Heart left ventricle (tissue), 16 donors: ENCODE measurements at regions not wholly inside any gene's neighbourhood (a gene's known extent, or its start where the extent isn't known, plus 50 kb on each side); places are given as distances from the start of the nearest gene placed in this dataset.

Experiments used
- ATAC-seq, 4 donors: fragments of 200-7000 bp; cut with Tn5 transposase; one replicate each; pipeline ENCODE4 v1.9.1; 2020 to 2022; ENCODE audit warnings: moderate library complexity in 4 of 4, mild to moderate bottlenecking in 3 of 4, moderate number of reproducible peaks in 1 of 4
- DNase-seq, 5 donors: peaks; one replicate each; pipeline ENCODE4 v3.0.0-alpha.2; 2020
- H3K27ac ChIP-seq, 12 donors: fragments of 200-600 bp; sonication (generic) in 4 of 12; one replicate each; pipeline versions ENCODE4 v1.5.0 to v1.8.0; 2016 to 2022; ENCODE audit warnings: mild to moderate bottlenecking in 2 of 12
- H3K27me3 ChIP-seq, 9 donors: fragments of 200-600 bp; sonication (generic) in 2 of 9; one replicate each; pipeline versions ENCODE4 v1.5.1 to v1.8.0; 2016 to 2022; ENCODE audit warnings: mild to moderate bottlenecking in 3 of 9
- H3K36me3 ChIP-seq, 9 donors: fragments of 200-600 bp; sonication (generic) in 2 of 9; one replicate each; pipeline versions ENCODE4 v1.5.0 to v1.8.0; 2018 to 2022; ENCODE audit warnings: mild to moderate bottlenecking in 2 of 9
- H3K4me1 ChIP-seq, 12 donors: fragments of 200-600 bp; sonication (generic) in 4 of 12; one replicate each; pipeline versions ENCODE4 v1.5.0 to v1.8.0; 2016 to 2022; ENCODE audit warnings: mild to moderate bottlenecking in 3 of 12
- H3K4me3 ChIP-seq, 12 donors: fragments of 200-600 bp; sonication (generic) in 4 of 12; one replicate each; pipeline versions ENCODE4 v1.5.0 to v1.8.0; 2017 to 2022; ENCODE audit warnings: mild to moderate bottlenecking in 9 of 12, moderate library complexity in 4 of 12
- H3K9me3 ChIP-seq, 12 donors: fragments of 200-600 bp; sonication (generic) in 4 of 12; one replicate each; pipeline versions ENCODE4 v1.5.0 to v1.8.0; 2016 to 2022; ENCODE audit warnings: mild to moderate bottlenecking in 1 of 12
- CTCF ChIP-seq, 12 donors: fragments of 200-600 bp; sonication (generic) in 4 of 12; IDR thresholded peaks; one replicate each; pipeline versions ENCODE4 v1.5.0 to v1.8.0; 2018 to 2022; ENCODE audit warnings: antibody characterized with exemption in 12 of 12, mild to moderate bottlenecking in 5 of 12
- POLR2A ChIP-seq, 2 donors: fragments of 450-650 bp; IDR thresholded peaks; one replicate each; pipeline ENCODE4 v1.6.1; 2017; ENCODE audit warnings: antibody characterized with exemption in 2 of 2, mild to moderate bottlenecking in 2 of 2, moderate library complexity in 2 of 2
- WGBS, 4 donors: extraction: QIAGEN DNeasy Blood & Tissue Kit in 2 of 4; methylation state at CpG; one replicate each; pipeline versions ENCODE4 v1.1.5 to v1.1.7; 2013 to 2018; 5-methylcytosine and 5-hydroxymethylcytosine counted together
- intact Hi-C, 10 donors: fragments of 100-400 bp; cut with DNase I; formaldehyde crosslinking; loops; one replicate each; pipeline versions ENCODE4 v1.11.1 to v1.14.2; 2022
- donor health status: ischemic (EF 13 %, LVEDD 7.1; RV severe dilation, severe dysfunction).
- donor health status: healthy with polysubstance abuse.
- donor health status: DM: no; HTN: yes; CAD: no.
- donor health status: DM: no; HTN: no; CAD: no.
- donor health status: ischemic (EF 25% LVEDD 6.9; RV normal size, moderate dysfunction).
- donor health status: ischemic (EF 25% LVEDD 5.7; RV mildly dilated, moderate dysfunction).
- donor health status: healthy.
- donor health status: DM: yes; HTN: yes; CAD: no.
- donor health status: ischemic (EF 35%, LVEDD 5.7; RV mildly dilated, moderate dysfunction).
- donor health status: nonischemic (EF 11% LVEDD 7.7; RV severe dilation, severe dysfunction).
- donor health status: DM: yes; HTN: yes; CAD: no.
- donor health status: PGD.
- donor health status: ischemic (EF 29% LVEDD 5.4; RV normal size, mild dysfunction).
- donor health status: nonischemic (EF 23%, LVEDD 6.1; RV moderate dilation, normal function).

DNA sequence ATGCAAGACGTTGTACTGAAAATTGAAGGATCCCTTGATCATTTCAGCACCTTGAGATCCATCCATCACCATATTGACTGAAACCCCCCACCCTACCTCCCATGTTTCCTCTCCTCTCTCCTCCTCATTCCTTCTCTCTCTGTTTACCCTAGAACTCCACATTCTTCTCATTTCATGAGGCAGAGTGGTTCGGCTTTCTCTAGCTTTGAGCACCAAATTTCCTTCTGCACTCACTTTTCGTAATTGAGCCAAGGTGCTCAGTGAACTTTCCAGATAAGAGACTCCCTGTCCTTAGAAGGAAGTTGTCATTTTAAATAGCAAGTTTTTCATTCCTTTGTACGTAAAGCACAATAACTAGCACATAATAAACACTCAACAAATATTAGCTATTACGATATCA is 108.3 kb upstream of the SLC34A2 start:
- no peak overlapping the region for H3K27ac ChIP-seq
- intact Hi-C loops: no loop called here
- ATAC-seq: no peak
- DNase-seq: no peak
- no peaks in the 10 kb centered on the region for H3K36me3 ChIP-seq
- peaks cover 0 to 2% (median 0%) of the 10 kb centered on the region in 12 donors for H3K9me3 ChIP-seq
- TF ChIP-seq CTCF (IDR thresholded peaks at IDR 0.05) (no peak), POLR2A (IDR thresholded peaks at IDR 0.05) (no peak)
- WGBS, 4 donors: 73 to 81% (median 78%) methylated on average over 5 of the region's 5 CpGs
- no peaks in the 10 kb centered on the region for H3K4me1 ChIP-seq
- H3K27me3 ChIP-seq: peaks cover 0 to 6% (median 0%) of the 10 kb centered on the region in 9 donors
- H3K4me3 ChIP-seq: no peak overlapping the region

DNA sequence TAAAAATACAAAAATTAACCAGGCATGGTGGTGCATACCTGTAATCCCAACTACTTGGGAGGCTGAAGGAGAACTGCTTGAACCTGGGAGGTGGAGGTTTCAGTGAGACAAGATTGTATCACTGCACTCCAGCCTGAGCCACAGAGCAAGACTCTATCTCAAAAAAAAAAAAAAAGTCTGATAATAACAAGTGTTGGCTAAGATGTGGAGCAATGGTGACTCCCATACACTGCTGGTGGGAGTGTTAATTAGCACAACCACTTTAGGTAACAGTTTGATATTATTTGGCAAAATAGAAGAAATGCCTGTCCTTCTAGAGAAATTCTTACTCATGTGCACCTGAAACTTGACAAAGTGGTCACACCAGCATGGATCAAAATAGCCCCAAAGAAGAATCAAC is 106.2 kb upstream of the SLC34A2 start:
- TF ChIP-seq POLR2A (IDR thresholded peaks at IDR 0.05) (no peak), CTCF (IDR thresholded peaks at IDR 0.05) (no peak)
- DNase-seq: no peak
- no peak overlapping the region for H3K27ac ChIP-seq
- peaks cover 0 to 2% (median 0%) of the 10 kb centered on the region in 12 donors for H3K9me3 ChIP-seq
- no peak for ATAC-seq
- peaks cover 0 to 6% (median 0%) of the 10 kb centered on the region in 9 donors for H3K27me3 ChIP-seq
- H3K4me3 ChIP-seq: no peak overlapping the region
- intact Hi-C loops: no loop called here
- no peaks in the 10 kb centered on the region for H3K36me3 ChIP-seq
- no peaks in the 10 kb centered on the region for H3K4me1 ChIP-seq

DNA sequence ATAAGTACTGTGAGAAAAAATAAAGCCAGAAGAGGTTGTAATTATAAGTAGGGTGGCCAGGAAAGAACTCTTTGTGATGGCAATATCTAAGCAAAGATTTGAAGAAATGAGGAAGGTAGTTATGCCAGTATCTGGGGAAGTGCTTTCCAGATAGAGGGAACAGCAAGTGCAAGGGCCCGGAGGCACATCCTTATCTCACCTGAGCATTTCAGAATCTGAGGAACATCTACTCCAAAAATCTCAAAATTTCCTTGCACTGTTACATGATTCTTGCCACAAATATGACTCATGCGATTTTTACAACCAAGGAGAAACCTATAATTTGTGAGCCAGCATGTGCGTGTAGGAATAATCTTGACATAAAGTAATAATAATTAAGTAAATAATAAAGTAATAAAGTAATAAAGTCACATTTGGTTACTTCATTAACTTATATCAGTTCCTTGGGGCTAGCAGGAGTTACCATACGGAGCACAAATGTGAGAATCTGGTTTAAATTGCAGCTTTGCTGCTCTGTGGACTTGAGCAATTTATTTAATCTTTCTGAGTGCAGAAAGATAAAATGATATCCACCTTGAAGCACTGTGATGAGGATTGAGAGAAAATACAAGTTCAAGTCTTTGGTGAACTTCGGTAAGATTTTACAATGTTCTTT is 105.1 kb upstream of the SLC34A2 start:
- TF ChIP-seq CTCF (IDR thresholded peaks at IDR 0.05) (no peak), POLR2A (IDR thresholded peaks at IDR 0.05) (no peak)
- H3K27ac ChIP-seq: no peak overlapping the region
- no peak overlapping the region for H3K4me3 ChIP-seq
- ATAC-seq (no peak), DNase-seq (no peak)
- peaks cover 0 to 6% (median 0%) of the 10 kb centered on the region in 9 donors for H3K27me3 ChIP-seq
- peaks cover 0 to 2% (median 0%) of the 10 kb centered on the region in 12 donors for H3K9me3 ChIP-seq
- intact Hi-C loops: no loop called here
- H3K36me3 ChIP-seq: no peaks in the 10 kb centered on the region
- H3K4me1 ChIP-seq: no peaks in the 10 kb centered on the region
- WGBS, 4 donors: 81 to 92% (median 91%) methylated on average over 5 of the region's 5 CpGs

DNA sequence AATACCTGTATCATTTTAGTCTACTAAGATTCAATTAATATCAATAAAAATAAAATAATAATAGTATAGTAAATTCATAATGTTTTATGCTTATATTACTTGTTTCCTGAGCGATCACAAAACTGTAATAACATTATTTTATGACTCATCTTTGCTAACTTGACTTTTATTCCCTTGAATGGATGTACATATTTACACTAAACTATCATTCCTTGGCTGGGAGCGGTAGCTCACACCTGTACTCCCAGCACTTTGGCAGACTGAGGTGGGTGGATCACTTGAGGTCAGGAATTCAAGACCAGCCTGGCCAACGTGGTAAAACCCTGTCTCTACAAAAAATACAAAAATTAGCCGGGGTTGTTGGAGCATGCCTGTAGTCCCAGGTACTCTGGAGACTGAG is 104.0 kb upstream of the SLC34A2 start:
- intact Hi-C loops: no loop called here

More for the DNA sequence above, 104.0 kb upstream of the SLC34A2 start:
- Histone ChIP-seq H3K27me3 (peaks cover 0 to 6% (median 0%) of the 10 kb centered on the region in 9 donors), H3K4me3 (no peak overlapping the region), H3K9me3 (peaks cover 0 to 2% (median 0%) of the 10 kb centered on the region in 12 donors), H3K4me1 (no peaks in the 10 kb centered on the region), H3K36me3 (no peaks in the 10 kb centered on the region), H3K27ac (no peak overlapping the region)
- TF ChIP-seq CTCF (IDR thresholded peaks at IDR 0.05) (no peak), POLR2A (IDR thresholded peaks at IDR 0.05) (no peak)
- no peak for ATAC-seq
- 74 to 83% (median 78%) methylated on average over 4 of the region's 4 CpGs for WGBS, 4 donors
- no peak for DNase-seq
